ENCODE measurements at regions not wholly inside any gene's neighbourhood (a gene's known extent, or its start where the extent isn't known, plus 50 kb on each side); places are given as distances from the start of the nearest gene placed in this dataset.
A peak's percentile ranks its signal among the peaks of the same experiment; 100 is the strongest.

- H3K4me3 ChIP-seq (ENCODE audit: insufficient read depth, low read depth, low read length): no peak overlapping the region
- Mint-ChIP-seq H3K36me3 (ENCODE audit: low read depth, unreplicated experiment) (no peaks in the 10 kb centered on the region), H3K27ac (ENCODE audit: unreplicated experiment) (no peak overlapping the region), H3K4me1 (ENCODE audit: low read depth, unreplicated experiment) (no peaks in the 10 kb centered on the region), H3K9me3 (ENCODE audit: unreplicated experiment) (no peaks in the 10 kb centered on the region), H3K27me3 (ENCODE audit: low read depth, unreplicated experiment) (no peaks in the 10 kb centered on the region), H3K4me3 (ENCODE audit: unreplicated experiment) (no peak overlapping the region)
- no peaks in the 10 kb centered on the region for H3K9me3 ChIP-seq (ENCODE audit: insufficient read depth, low read depth, low read length)
- no peak for DNase-seq (ENCODE audit: low read depth)
- H3K79me2 ChIP-seq (ENCODE audit: insufficient read depth, low read length): no peaks in the 10 kb centered on the region
- no peak overlapping the region for H2AFZ ChIP-seq (ENCODE audit: low read depth, low read length)
- H3K4me2 ChIP-seq (ENCODE audit: low read length): no peak overlapping the region
- no peaks in the 10 kb centered on the region for H3K36me3 ChIP-seq (ENCODE audit: insufficient read depth, low read length)
- TF ChIP-seq CTCF (IDR thresholded peaks at IDR 0.05; ENCODE audit: insufficient read depth, low read depth, low read length) (no peak), EZH2 (IDR thresholded peaks at IDR 0.05; ENCODE audit: insufficient read depth, low read length) (no peak)
- FAIRE-seq: no peak
- no peaks in the 10 kb centered on the region for H4K20me1 ChIP-seq (ENCODE audit: insufficient read depth, low read length)
- H3K9ac ChIP-seq (ENCODE audit: low read length): no peak overlapping the region
- no peak overlapping the region for H3K27ac ChIP-seq (ENCODE audit: low read depth, low read length)
- no peaks in the 10 kb centered on the region for H3K4me1 ChIP-seq (ENCODE audit: insufficient read depth, low read length)
- no peaks in the 10 kb centered on the region for H3K27me3 ChIP-seq (ENCODE audit: insufficient read depth, low read length)
These were observed 444.7 kb downstream of the PLK2 start for GRCh38 chr5:58015175-58015574.

GRCh38 chr5:58013542-58014258, 446.2 kb downstream of the PLK2 start:
- Mint-ChIP-seq H3K27me3 (ENCODE audit: low read depth, unreplicated experiment) (no peaks in the 10 kb centered on the region), H3K4me1 (ENCODE audit: low read depth, unreplicated experiment) (no peaks in the 10 kb centered on the region), H3K4me3 (ENCODE audit: unreplicated experiment) (no peak overlapping the region), H3K9me3 (ENCODE audit: unreplicated experiment) (no peaks in the 10 kb centered on the region), H3K36me3 (ENCODE audit: low read depth, unreplicated experiment) (no peaks in the 10 kb centered on the region), H3K27ac (ENCODE audit: unreplicated experiment) (no peak overlapping the region)
- no peak for DNase-seq (ENCODE audit: low read depth)
- no peak overlapping the region for H3K9ac ChIP-seq (ENCODE audit: low read length)
- no peak for TF ChIP-seq CTCF (IDR thresholded peaks at IDR 0.05; ENCODE audit: insufficient read depth, low read depth, low read length)
- TF ChIP-seq EZH2 (IDR thresholded peaks at IDR 0.05; ENCODE audit: insufficient read depth, low read length): no peak
- no peaks in the 10 kb centered on the region for H3K36me3 ChIP-seq (ENCODE audit: insufficient read depth, low read length)
- H3K4me1 ChIP-seq (ENCODE audit: insufficient read depth, low read length): no peaks in the 10 kb centered on the region
- peak; percentile 20 for FAIRE-seq
- H2AFZ ChIP-seq (ENCODE audit: low read depth, low read length): no peak overlapping the region
- no peaks in the 10 kb centered on the region for H3K27me3 ChIP-seq (ENCODE audit: insufficient read depth, low read length)
- H3K4me2 ChIP-seq (ENCODE audit: low read length): no peak overlapping the region
- H3K4me3 ChIP-seq (ENCODE audit: insufficient read depth, low read depth, low read length): no peak overlapping the region
- no peaks in the 10 kb centered on the region for H3K79me2 ChIP-seq (ENCODE audit: insufficient read depth, low read length)
- no peak overlapping the region for H3K27ac ChIP-seq (ENCODE audit: low read depth, low read length)
- no peaks in the 10 kb centered on the region for H3K9me3 ChIP-seq (ENCODE audit: insufficient read depth, low read depth, low read length)
- H4K20me1 ChIP-seq (ENCODE audit: insufficient read depth, low read length): no peaks in the 10 kb centered on the region

- H3K4me3 Mint-ChIP-seq (ENCODE audit: unreplicated experiment): no peak overlapping the region
- FAIRE-seq (no peak), DNase-seq (ENCODE audit: low read depth) (no peak)
- H3K36me3 Mint-ChIP-seq (ENCODE audit: low read depth, unreplicated experiment): no peaks in the 10 kb centered on the region
- Histone ChIP-seq H3K79me2 (ENCODE audit: insufficient read depth, low read length) (no peaks in the 10 kb centered on the region), H3K27me3 (ENCODE audit: insufficient read depth, low read length) (no peaks in the 10 kb centered on the region), H3K9me3 (ENCODE audit: insufficient read depth, low read depth, low read length) (no peaks in the 10 kb centered on the region), H3K27ac (ENCODE audit: low read depth, low read length) (no peak overlapping the region), H3K4me3 (ENCODE audit: insufficient read depth, low read depth, low read length) (no peak overlapping the region), H3K9ac (ENCODE audit: low read length) (no peak overlapping the region), H3K36me3 (ENCODE audit: insufficient read depth, low read length) (no peaks in the 10 kb centered on the region), H2AFZ (ENCODE audit: low read depth, low read length) (no peak overlapping the region), H4K20me1 (ENCODE audit: insufficient read depth, low read length) (no peaks in the 10 kb centered on the region), H3K4me2 (ENCODE audit: low read length) (no peak overlapping the region), H3K4me1 (ENCODE audit: insufficient read depth, low read length) (no peaks in the 10 kb centered on the region)
- no peak for TF ChIP-seq EZH2 (IDR thresholded peaks at IDR 0.05; ENCODE audit: insufficient read depth, low read length)
- TF ChIP-seq CTCF (IDR thresholded peaks at IDR 0.05; ENCODE audit: insufficient read depth, low read depth, low read length): no peak
- no peak overlapping the region for H3K27ac Mint-ChIP-seq (ENCODE audit: unreplicated experiment)
- no peaks in the 10 kb centered on the region for H3K9me3 Mint-ChIP-seq (ENCODE audit: unreplicated experiment)
- no peaks in the 10 kb centered on the region for H3K4me1 Mint-ChIP-seq (ENCODE audit: low read depth, unreplicated experiment)
- H3K27me3 Mint-ChIP-seq (ENCODE audit: low read depth, unreplicated experiment): no peaks in the 10 kb centered on the region
These were observed 447.0 kb downstream of the PLK2 start for GRCh38 chr5:58012801-58013315.
